ENCODE measurements at regions not wholly inside any gene's neighbourhood (a gene's known extent, or its start where the extent isn't known, plus 50 kb on each side); places are given as distances from the start of the nearest gene placed in this dataset.

- no peak overlapping the region for H3K4me3 ChIP-seq (ENCODE audit: low read length)
- TF ChIP-seq CTCF (conservative IDR thresholded peaks at IDR 0.05; ENCODE audit: low read depth, low read length) = no peak
- no peak for DNase-seq (ENCODE audit: low read depth)
These were observed 245.7 kb upstream of the AGTR1 start for GRCh38 chr3:148451969-148452368.

GRCh38 chr3:148453781-148454191 is 243.9 kb upstream of the AGTR1 start:
- no peak overlapping the region for H3K4me3 ChIP-seq (ENCODE audit: low read length)
- no peak for DNase-seq (ENCODE audit: low read depth)
- no peak for TF ChIP-seq CTCF (conservative IDR thresholded peaks at IDR 0.05; ENCODE audit: low read depth, low read length)

GRCh38 chr3:148455098-148455497 is 242.6 kb upstream of the AGTR1 start:
- TF ChIP-seq CTCF (conservative IDR thresholded peaks at IDR 0.05; ENCODE audit: low read depth, low read length) = no peak
- no peak overlapping the region for H3K4me3 ChIP-seq (ENCODE audit: low read length)
- no peak for DNase-seq (ENCODE audit: low read depth)

- no peak for TF ChIP-seq CTCF (conservative IDR thresholded peaks at IDR 0.05; ENCODE audit: low read depth, low read length)
- DNase-seq (ENCODE audit: low read depth) = no peak
- no peak overlapping the region for H3K4me3 ChIP-seq (ENCODE audit: low read length)
These were observed 239.8 kb upstream of the AGTR1 start for GRCh38 chr3:148457886-148458285.

- no peak for DNase-seq (ENCODE audit: low read depth)
These were observed 237.7 kb upstream of the AGTR1 start for GRCh38 chr3:148459931-148460513.

GRCh38 chr3:148460686-148461085 is 237.0 kb upstream of the AGTR1 start:
- TF ChIP-seq CTCF (conservative IDR thresholded peaks at IDR 0.05; ENCODE audit: low read depth, low read length) = no peak
- H3K4me3 ChIP-seq (ENCODE audit: low read length) = no peak overlapping the region
- DNase-seq (ENCODE audit: low read depth) = no peak

More at GRCh38 chr3:148459931-148460513, 237.7 kb upstream of the AGTR1 start:
- TF ChIP-seq CTCF (conservative IDR thresholded peaks at IDR 0.05; ENCODE audit: low read depth, low read length) = peak; percentile 9
- no peak overlapping the region for H3K4me3 ChIP-seq (ENCODE audit: low read length)

- no peak for DNase-seq (ENCODE audit: low read depth)
- no peak overlapping the region for H3K4me3 ChIP-seq (ENCODE audit: low read length)
- no peak for TF ChIP-seq CTCF (conservative IDR thresholded peaks at IDR 0.05; ENCODE audit: low read depth, low read length)
These were observed 233.5 kb upstream of the AGTR1 start for GRCh38 chr3:148464246-148464645.
